Type B pancreatic cell (in vitro differentiated cells): ENCODE measurements at regions not wholly inside any gene's neighbourhood (a gene's known extent, or its start where the extent isn't known, plus 50 kb on each side); places are given as distances from the start of the nearest gene placed in this dataset.

Experiments used
- DNase-seq: peaks from one replicate; pipeline ENCODE4 v3.0.0; 2021; ENCODE audit warnings: mixed read lengths; ENCODE audit not compliant: unreplicated experiment; ENCODE audit errors: extremely low spot score
- H3K27ac Mint-ChIP-seq: 2 replicates; pipeline ENCODE4 v1.8.0; 2021; ENCODE audit warnings: mild to moderate bottlenecking, mixed read lengths
- H3K27me3 Mint-ChIP-seq: 2 replicates; pipeline ENCODE4 v1.8.0; 2021; ENCODE audit warnings: mixed read lengths
- H3K36me3 Mint-ChIP-seq: 2 replicates; pipeline ENCODE4 v1.8.0; 2021; ENCODE audit warnings: mixed read lengths
- H3K4me1 Mint-ChIP-seq: one replicate; pipeline ENCODE4 v1.8.0; 2021; ENCODE audit warnings: mixed read lengths; ENCODE audit not compliant: unreplicated experiment
- H3K4me3 Mint-ChIP-seq: 2 replicates; pipeline ENCODE4 v1.8.0; 2021; ENCODE audit warnings: mild to moderate bottlenecking, mixed read lengths
- H3K9me3 Mint-ChIP-seq: 2 replicates; pipeline ENCODE4 v1.8.0; 2021; ENCODE audit warnings: mixed read lengths
- CTCF ChIP-seq: fragments of 200-600 bp; sonication (generic); conservative IDR thresholded peaks from 2 replicates; pipeline ENCODE4 v1.5.0; 2021; ENCODE audit warnings: antibody characterized with exemption, mild to moderate bottlenecking

- Mint-ChIP-seq H3K4me3 (no peak overlapping the region), H3K27me3 (no peaks in the 10 kb centered on the region)
Measured at GRCh38 chr21:27060190-27060589, 93.3 kb upstream of the ADAMTS5 start.

GRCh38 chr21:27058673-27059605 is 92.1 kb upstream of the ADAMTS5 start:
- TF ChIP-seq CTCF: no peak
- Mint-ChIP-seq H3K27ac (no peak overlapping the region), H3K9me3 (peaks cover 6% of the 10 kb centered on the region), H3K4me3 (no peak overlapping the region), H3K27me3 (no peaks in the 10 kb centered on the region), H3K36me3 (no peaks in the 10 kb centered on the region), H3K4me1 (no peaks in the 10 kb centered on the region)
- DNase-seq: no peak

More at GRCh38 chr21:27060190-27060589, 93.3 kb upstream of the ADAMTS5 start:
- TF ChIP-seq CTCF: no peak
- Mint-ChIP-seq H3K36me3 (no peaks in the 10 kb centered on the region), H3K4me1 (no peaks in the 10 kb centered on the region), H3K27ac (no peak overlapping the region), H3K9me3 (peaks cover 13% of the 10 kb centered on the region)
- no peak for DNase-seq

GRCh38 chr21:27057997-27058396 is 91.1 kb upstream of the ADAMTS5 start:
- H3K4me3 Mint-ChIP-seq: no peak overlapping the region

GRCh38 chr21:27047658-27048314 is 80.9 kb upstream of the ADAMTS5 start:
- no peak for TF ChIP-seq CTCF
- Mint-ChIP-seq H3K4me3 (no peak overlapping the region), H3K27me3 (peaks cover 3% of the 10 kb centered on the region), H3K9me3 (peaks cover 7% of the 10 kb centered on the region), H3K27ac (peak overlapping the region; percentile 89), H3K4me1 (peaks cover 19% of the 10 kb centered on the region), H3K36me3 (no peaks in the 10 kb centered on the region)
- DNase-seq: no peak

More at GRCh38 chr21:27057997-27058396, 91.1 kb upstream of the ADAMTS5 start:
- no peak for TF ChIP-seq CTCF
- no peaks in the 10 kb centered on the region for H3K27me3 Mint-ChIP-seq
- no peak for DNase-seq
- H3K36me3 Mint-ChIP-seq: no peaks in the 10 kb centered on the region
- peaks cover 7% of the 10 kb centered on the region for H3K9me3 Mint-ChIP-seq
- H3K4me1 Mint-ChIP-seq: no peaks in the 10 kb centered on the region
- H3K27ac Mint-ChIP-seq: no peak overlapping the region

GRCh38 chr21:27047283-27047657 is 80.4 kb upstream of the ADAMTS5 start:
- peaks cover 19% of the 10 kb centered on the region for H3K4me1 Mint-ChIP-seq
- peaks cover 3% of the 10 kb centered on the region for H3K27me3 Mint-ChIP-seq
- peak overlapping the region; percentile 89 for H3K27ac Mint-ChIP-seq
- peaks cover 7% of the 10 kb centered on the region for H3K9me3 Mint-ChIP-seq
- DNase-seq: no peak
- H3K36me3 Mint-ChIP-seq: no peaks in the 10 kb centered on the region
- no peak for TF ChIP-seq CTCF
- H3K4me3 Mint-ChIP-seq: peak overlapping the region; percentile 47
